GM21526 (cell line): ENCODE measurements at regions not wholly inside any gene's neighbourhood (a gene's known extent, or its start where the extent isn't known, plus 50 kb on each side); places are given as distances from the start of the nearest gene placed in this dataset.
A peak's percentile ranks its signal among the peaks of the same experiment; 100 is the strongest.
"Not testable (repeated sequence)": the region's sequence is repeated elsewhere in the genome, so short reads cannot be mapped to it uniquely, and the experiment has no call there.

Experiments
- ATAC-seq: cut with Tn5 transposase; IDR thresholded peaks from one replicate; pipeline ENCODE4 v1.9.1; 2021; ENCODE audit warnings: moderate library complexity; ENCODE audit not compliant: unreplicated experiment, low FRiP score

DNA sequence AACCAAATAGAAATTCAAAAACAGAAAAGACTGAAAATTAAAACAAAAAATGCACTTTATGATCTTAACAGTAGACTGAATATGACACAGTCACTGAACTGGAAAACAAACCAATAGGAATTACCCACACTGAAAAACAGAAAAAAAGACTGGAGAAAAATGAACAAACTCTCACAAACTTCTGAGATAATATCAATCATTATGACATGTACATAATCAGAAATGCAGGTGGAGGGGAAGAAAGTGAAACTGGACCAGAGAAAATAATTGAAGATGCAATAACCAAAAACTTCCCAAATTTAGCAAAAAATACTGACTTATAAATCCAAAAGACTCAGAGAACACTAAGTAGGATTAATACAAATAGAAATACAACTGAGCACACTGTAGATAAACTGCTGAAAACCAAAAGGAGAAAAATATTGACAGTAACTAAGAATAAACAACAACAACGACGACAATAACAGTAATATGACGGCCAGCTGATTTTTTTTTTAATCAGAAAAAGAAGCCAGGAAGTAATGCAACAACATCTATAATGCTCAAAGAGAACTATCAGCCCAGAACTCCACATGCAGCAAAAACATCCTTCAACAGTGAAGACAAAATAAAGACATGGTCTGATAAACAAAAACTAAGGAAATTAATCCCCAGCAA, 108.1 kb downstream of the ZFAND4 start:
- ATAC-seq = no peak

DNA sequence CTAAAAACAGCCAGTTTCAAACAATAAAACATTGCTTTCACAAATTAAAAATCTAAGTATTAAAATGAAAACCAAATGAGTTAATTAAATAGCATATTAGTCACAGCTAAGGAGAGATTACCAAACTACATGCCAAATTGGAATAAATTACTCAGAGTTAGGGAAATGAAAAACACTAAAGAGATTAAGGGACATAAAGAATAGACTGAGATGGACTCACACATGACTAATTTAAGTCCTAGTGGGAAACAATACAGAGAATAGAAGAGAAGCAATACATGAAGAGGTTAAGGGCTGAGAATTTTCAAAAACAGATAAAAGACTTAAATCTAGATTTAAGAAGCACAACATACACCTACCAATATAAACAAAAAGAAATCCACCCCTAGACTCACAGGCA, 110.6 kb downstream of the ZFAND4 start:
- ATAC-seq = no peak

DNA sequence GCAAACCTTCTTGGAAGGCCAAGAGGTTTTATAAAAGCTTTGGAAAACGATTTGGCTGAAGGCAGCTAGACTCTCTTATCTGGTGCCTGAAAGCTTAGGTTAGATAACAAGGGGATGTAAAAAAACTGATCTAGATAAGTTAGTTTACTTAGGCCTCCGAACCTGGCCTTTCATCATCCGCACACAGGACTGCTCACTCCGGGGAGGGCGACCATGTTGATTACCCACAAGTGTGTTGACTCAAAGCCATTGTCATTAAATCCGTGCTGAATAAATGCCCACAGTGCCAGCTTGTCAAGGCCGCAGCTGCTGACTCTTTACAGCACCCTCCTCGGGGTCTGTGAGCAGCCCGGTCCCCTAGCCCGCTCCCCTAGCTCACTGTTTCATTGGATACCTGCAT, 112.3 kb downstream of the ZFAND4 start:
- ATAC-seq = no peak

DNA sequence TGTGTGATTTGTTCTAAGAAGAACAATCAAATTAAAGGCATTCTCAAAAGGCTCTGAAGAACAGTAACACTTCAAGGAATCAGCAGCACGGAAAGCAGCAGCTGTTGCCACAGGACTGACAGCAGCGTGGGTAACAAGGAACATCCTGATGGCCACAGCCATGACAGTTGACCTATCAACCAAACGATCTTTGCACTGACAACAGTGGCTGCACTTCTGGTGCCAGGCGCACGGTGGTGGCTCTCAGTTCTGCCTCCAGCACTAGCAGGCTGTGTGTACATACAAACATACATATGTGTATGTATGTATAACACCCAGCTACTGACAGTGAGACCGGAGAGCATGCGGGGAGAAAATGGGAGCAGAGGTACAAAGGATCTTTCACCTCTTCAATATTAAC, 114.1 kb downstream of the ZFAND4 start:
- no peak for ATAC-seq

DNA sequence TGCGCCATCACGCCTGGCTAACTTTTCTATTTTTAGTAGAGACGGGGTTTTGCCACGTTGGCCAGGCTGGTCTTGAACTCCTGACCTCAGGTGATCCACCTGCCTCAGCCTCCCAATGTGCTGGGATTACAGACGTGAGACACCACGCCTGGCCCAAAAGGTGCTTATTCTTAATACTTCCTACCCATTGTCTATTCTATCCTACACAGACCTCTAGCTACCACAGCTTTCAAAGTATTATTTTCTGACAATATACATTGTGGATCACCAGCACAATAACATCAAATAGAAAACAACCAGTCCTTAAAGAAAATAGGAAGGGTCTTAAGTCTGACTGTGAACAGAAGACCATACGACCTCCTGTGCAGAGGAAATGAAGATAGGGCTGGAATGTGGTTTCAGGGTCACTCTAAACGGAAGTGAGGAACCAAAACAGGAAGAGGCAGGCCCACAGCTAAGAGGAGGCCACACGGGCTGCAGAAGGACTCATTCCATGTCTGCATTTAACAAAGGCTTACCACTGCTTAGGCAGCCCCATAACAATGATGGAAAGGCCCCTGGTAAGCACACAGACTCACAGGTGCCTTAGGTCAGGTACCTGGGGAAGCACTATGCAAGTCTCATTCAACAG, 115.2 kb downstream of the ZFAND4 start:
- ATAC-seq = no peak

DNA sequence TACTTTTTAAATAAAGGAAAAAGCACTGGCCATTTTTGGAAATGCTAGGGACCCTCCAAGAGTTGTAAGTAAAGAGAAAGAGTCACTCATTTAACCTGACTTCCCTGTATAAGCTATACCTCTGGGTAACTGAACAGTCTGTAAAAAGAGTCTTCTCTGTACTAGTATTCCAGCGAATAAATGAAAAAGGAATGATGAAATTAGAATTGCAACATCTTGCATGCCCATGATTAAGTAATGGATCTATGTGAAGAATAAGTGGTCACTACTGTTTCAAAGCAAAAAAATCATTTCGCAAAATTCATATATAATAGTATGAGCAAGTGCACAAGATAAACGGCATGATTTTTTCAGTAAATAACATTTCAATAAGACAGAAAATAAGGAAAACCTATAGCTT, 116.8 kb downstream of the ZFAND4 start:
- no peak for ATAC-seq

DNA sequence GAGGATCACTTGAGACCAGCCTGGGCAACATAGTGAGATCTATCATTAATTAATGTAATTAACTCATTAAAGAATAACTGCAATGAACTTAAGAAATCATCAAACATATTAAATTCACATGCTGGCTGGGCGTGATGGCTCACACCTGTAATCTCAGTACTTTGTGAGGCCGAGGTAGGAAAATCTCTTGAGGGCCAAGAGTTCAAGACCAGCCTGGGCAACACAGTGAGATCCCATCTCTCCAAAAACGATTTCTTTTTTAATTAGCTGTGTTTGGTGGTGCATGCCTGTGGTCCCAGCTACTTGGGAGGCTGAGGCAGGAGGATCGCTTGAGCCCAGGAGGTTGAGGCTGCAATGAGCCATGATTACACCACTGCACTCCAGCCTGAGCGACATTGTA, 117.2 kb downstream of the ZFAND4 start:
- ATAC-seq = not testable (repeated sequence)

DNA sequence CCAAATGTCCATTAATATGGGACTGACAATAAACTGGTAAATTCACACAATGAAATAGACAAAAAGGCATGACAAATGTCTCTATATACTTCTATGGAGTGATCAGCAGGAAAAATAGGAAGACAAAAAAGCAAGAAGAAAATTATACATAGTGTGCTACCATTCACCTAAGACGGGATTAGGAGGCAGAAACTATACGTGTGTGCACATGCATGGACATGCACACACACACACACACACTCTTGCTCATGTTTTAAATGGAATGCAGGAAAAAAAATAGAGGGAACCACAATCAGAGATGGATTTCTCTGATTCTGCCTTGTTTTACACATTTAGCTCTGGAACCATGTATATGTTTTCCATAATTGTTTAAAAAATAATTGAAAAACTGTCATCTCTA, 119.0 kb downstream of the ZFAND4 start:
- ATAC-seq = no peak

DNA sequence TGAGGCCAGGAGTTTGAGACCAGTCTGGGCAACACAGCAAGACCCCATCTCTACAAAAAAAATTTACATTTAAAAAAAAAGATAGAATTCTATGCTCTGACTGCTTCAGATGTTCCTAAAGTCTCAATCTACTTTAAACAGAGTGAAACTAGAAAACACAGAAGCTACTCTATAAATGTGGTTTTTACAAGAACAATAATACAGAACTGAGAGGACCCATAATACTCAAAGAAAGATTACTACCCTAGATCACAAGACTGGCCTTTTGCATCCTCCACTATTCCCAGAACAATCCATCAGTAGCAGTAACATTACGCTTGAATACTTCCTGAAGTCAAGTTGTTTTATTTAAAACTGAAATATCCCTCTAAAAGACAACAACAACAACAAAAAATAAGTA, 119.4 kb downstream of the ZFAND4 start:
- peak; percentile 70 for ATAC-seq

DNA sequence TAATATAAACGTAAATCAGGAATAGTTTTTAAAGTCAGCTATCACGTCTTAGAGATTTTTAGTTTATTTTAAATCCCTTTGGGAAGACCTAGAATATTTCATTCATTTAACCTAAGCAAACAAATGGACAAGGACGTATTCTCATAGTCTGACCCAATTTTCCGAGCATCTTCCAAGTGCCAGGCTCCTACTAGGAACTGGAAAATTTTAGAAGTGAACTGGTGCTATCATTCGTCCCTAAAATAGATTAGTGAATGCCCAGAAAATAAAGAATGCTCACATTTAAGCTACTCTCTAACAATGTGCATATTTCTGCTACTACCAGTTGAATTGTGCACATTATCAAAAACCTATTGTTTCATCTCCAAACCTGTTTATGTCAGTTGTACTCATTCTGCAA, 120.1 kb downstream of the ZFAND4 start:
- no peak for ATAC-seq

DNA sequence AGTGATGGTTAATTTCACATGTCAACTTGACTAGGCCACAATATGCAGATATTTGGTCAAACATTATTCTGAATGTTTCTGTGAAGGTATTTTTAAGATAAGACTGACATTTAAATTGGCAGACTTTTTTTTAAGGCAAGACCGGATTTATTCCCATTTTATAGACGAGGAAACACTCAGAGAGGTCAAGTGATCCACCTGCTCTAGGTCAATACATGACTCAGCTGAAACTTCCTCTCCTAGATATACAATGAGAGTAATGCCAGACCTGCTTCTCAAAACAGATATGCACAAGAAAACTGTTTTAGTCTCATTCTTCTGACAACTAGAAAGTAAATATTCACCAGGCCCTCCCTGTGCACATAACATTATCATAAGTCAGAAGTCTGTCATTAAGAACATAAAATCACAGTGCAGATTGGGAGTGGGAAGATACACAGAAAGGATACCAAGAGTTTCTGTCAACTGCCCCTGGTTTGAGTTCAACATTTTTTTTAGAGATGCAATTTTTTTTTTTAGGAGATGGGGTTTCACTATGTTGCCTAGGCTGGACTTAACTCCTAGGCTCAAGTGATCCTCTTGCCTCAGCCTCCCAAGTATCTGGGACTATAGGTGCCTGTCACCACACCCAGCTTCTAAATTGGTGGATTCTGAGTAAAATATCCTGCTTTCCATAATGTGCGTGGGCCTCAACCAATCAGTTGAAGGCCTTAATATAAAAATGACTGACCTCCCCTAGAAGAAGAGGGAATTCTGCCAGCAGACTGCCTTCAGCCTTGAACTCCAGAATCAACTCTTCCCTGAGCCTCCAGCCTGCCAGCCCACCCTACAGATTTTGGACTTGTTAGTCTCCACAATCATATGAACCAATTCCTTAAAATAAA, 121.4 kb downstream of the ZFAND4 start:
- no peak for ATAC-seq

DNA sequence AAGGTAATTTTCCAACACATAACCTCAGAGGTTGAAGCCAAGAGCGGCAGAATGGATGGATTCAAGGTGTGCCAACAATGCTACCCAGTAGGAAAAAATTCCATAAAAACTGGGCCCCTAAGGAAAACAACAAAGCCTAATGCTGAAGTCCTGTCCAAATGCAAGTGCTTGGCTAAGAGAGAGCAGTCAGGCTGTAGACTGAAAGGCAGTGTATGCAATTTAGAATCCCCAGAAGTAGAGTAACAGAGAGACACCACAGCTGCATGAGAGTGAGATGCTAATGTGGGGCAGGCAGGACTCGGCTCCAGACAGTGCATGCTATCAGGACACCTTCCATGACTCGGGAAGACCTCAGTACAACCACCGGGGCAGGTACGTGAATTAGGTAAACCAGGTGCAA, 124.5 kb downstream of the ZFAND4 start:
- ATAC-seq = no peak

DNA sequence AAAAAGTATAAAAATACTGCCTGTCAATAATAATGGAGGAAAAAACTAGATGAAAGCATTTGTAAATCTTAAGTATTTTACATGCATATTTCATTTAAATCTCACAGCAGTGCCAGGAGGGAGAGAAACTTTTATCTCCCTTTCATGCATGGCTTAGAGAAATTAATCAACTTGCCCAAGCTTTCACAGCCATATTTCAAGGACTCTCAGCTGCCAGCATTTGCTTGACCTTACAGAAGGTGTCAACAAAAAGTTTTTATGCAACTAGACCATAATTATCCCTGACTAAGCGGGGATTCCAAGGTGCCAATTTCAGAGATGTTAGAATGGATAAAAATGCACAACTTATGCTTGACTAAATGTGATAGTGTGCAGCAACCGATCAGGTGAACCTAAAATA, 125.4 kb downstream of the ZFAND4 start:
- no peak for ATAC-seq

DNA sequence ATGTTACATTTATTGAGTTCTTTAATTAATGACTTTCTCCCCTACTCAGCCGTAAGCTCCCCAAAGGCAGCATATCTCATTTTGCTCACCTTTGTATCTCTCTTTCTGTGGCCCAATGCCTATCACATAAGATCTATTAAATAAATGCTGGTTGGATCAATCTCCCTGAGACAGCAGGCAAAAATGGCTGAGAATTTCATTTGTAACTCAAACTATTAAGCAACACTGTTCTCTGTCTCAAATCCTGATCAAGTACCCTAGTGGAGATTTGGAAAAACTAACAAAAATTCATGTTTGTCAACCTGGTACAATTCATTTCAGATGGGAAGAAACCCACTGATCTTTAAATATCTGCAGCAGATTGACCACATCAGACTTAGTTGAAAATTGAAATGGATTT, 127.4 kb downstream of the ZFAND4 start:
- no peak for ATAC-seq

DNA sequence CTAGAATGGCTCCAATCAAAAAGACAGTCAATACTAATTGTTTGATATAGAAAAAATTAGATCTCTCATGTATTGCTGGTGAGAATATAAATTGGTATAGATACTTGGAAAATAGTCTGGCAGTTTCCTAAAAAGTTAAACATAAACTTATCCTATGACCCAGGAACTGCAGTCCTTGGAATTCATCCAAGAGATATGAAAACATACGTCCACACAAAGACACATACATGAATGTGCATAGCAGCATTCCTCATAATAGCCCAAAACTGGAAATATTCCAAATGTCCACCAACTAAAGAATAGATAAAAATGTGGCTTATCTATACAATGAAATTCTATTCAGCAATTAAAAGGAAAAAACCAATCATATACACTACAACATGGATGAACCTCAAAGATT, 128.4 kb downstream of the ZFAND4 start:
- ATAC-seq = no peak

DNA sequence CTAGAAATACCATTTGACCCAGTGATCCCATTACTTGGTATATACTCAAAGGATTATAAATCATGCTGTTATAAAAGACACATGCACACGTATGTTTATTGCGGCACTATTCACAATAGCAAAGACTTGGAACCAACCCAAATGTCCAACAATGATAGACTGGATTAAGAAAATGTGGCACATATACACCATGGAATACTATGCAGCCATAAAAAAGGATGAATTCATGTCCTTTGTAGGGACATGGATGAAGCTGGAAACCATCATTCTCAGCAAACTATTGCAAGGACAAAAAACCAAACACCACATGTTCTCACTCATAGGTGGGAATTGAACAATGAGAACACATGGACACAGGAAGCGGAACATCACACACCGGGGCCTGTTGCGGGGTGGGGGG, 131.5 kb downstream of the ZFAND4 start:
- not testable (repeated sequence) for ATAC-seq

DNA sequence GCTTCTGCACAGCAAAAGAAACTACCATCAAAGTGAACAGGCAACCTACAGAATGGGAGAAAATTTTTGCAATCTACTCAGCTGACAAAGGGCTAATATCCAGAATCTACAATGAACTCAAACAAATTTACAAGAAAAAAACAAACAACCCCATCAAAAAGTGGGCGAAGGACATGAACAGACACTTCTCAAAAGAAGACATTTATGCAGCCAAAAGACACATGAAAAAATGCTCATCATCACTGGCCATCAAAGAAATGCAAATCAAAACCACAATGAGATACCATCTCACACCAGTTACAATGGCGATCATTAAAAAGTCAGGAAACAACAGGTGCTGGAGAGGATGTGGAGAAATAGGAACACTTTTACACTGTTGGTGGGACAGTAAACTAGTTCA, 132.0 kb downstream of the ZFAND4 start:
- ATAC-seq = not testable (repeated sequence)

DNA sequence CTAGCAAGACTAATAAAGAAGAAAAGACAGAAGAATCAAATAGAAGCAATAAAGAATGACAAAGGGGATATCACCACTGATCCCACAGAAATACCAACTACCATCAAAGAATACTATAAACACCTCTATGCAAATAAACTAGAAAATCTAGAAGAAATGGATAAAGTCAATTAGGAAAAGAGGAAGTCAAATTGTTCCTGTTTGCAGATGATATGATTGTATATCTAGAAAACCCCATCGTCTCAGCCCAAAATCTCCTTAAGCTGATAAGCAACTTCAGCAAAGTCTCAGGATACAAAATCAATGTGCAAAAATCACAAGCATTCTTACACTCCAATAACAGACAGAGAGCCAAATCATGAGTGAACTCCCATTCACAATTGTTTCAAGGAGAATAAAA, 133.0 kb downstream of the ZFAND4 start:
- ATAC-seq = not testable (repeated sequence)

DNA sequence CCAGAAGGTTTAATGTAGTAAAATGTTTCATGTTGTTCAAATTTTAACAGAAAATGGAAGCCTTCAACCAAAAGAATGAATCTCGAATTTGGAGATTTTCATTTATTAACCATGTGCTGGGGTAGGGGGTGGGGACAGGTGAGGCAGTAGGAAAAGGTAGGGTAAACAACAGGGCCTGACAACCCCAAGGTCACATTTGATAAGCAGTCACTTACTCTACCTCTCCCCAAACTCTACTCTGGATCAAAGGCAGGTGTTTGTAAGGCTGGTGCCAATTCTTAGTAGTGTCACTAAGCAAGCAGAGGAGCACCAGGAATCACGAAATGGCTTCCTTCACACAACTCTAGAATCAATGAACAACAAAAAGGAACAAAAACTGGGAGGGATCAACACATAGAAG, 138.0 kb downstream of the ZFAND4 start:
- ATAC-seq = no peak

DNA sequence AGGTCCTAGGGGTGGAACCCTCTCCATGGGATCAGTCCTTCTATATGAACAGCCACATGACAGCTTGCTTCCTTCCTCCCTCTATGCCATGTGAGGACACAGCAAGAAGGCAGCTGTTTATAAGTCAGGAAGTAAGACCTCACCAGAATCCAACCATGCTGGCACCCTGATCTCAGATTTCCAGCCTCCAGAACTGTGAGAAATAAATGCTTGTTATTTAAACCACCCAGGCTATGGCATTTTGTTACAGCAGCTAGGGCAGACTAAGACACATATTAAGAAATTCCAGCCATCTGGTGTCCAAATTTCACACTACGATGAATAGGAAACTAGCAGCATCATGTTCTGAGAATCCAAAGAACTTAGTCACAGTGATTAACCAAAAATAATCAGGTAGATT, 140.1 kb downstream of the ZFAND4 start:
- ATAC-seq = no peak

DNA sequence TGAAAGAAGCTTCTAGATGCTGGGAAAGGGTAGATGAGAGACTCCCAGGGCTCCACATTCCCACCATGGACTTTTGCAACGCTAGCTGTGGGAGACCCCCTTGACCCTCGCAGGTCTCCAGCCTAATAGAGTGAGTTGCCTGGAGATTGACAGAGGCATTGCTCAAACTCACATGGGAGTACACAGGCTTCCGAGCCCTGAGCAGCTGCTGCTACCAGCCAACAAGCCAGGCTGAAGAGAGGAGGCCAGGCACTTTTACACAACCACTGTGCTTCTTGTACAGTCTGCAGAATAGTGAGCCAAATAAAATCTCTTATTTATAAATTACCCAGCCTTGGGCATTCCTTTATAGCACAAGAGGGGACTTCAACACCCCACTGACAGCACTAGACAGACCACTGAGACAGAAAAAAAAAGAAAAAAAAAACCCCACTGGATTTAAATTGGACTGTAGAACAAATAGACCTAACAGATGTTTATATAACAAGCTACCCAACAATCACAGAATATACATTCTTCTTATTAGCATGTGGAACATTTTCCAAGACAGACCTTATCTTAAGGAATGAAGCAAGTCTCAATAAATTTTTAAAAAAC, 146.2 kb downstream of the ZFAND4 start:
- no peak for ATAC-seq
